ENCODE measurements at regions not wholly inside any gene's neighbourhood (a gene's known extent, or its start where the extent isn't known, plus 50 kb on each side); places are given as distances from the start of the nearest gene placed in this dataset.

DNA sequence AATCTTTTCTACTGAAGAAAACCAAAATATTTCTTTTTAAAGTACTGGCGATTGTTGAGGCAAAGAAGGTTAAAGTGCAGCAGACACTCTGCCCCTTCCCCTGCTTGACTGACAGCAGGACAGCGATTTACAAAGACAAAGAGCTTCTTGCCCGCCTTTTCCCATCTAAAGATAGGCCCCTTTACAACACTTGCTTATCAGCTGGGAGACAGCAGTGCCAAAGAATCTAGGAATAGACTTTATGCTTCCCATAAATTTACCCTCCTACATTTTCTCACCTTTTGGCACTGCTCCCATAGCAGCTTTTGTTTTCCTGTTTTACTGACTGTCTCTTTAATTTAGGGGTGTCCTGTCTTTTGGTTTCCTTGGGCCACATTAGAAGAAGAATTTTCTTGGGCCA lies 824.1 kb downstream of the CCSER2 start:
- Histone ChIP-seq H3K4me3 (IDR thresholded peaks at IDR 0.05; ENCODE audit: insufficient read depth, low read depth, low read length) (no peak overlapping the region), H3K4me1 (ENCODE audit: low read depth, poor library complexity, severe bottlenecking) (no peaks in the 10 kb centered on the region), H4K20me1 (ENCODE audit: insufficient read depth) (no peaks in the 10 kb centered on the region), H3K27ac (no peak overlapping the region), H2AFZ (ENCODE audit: low read depth) (no peak overlapping the region), H3K36me3 (ENCODE audit: insufficient read depth) (no peaks in the 10 kb centered on the region), H3K79me2 (ENCODE audit: insufficient read depth, low read depth) (no peaks in the 10 kb centered on the region), H3K9ac (no peak overlapping the region), H3K27me3 (ENCODE audit: insufficient read depth, low read depth) (no peaks in the 10 kb centered on the region), H3K4me2 (no peak overlapping the region)
- TF ChIP-seq, protein P1, sequence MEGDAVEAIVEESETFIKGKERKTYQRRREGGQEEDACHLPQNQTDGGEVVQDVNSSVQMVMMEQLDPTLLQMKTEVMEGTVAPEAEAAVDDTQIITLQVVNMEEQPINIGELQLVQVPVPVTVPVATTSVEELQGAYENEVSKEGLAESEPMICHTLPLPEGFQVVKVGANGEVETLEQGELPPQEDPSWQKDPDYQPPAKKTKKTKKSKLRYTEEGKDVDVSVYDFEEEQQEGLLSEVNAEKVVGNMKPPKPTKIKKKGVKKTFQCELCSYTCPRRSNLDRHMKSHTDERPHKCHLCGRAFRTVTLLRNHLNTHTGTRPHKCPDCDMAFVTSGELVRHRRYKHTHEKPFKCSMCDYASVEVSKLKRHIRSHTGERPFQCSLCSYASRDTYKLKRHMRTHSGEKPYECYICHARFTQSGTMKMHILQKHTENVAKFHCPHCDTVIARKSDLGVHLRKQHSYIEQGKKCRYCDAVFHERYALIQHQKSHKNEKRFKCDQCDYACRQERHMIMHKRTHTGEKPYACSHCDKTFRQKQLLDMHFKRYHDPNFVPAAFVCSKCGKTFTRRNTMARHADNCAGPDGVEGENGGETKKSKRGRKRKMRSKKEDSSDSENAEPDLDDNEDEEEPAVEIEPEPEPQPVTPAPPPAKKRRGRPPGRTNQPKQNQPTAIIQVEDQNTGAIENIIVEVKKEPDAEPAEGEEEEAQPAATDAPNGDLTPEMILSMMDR (conservative IDR thresholded peaks at IDR 0.05; ENCODE audit: low read depth, low read length): no peak

DNA sequence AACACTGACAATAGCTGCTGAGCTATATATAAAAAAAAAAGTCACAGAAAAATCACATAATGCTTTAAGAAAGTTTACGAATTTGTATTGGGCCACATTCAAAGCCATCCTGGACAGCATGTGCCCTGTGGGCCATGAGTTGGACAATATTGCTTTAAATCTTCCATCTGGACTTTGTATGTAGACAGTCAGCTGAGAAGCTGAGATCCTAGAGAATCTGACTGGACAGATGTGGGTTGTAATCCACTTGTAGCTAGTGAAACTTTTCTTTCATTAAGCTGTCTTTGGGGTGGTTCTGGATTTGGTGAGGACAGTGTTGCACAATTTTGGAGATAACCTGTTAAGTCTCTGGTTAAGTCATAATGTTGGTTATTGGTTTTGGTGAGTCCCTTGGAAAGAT lies 824.5 kb downstream of the CCSER2 start:
- no peak overlapping the region for H3K4me3 ChIP-seq (IDR thresholded peaks at IDR 0.05; ENCODE audit: insufficient read depth, low read depth, low read length)
- H3K9ac ChIP-seq: no peak overlapping the region
- no peak overlapping the region for H3K27ac ChIP-seq
- TF ChIP-seq, protein P1 (conservative IDR thresholded peaks at IDR 0.05; ENCODE audit: low read depth, low read length): no peak
- no peaks in the 10 kb centered on the region for H3K27me3 ChIP-seq (ENCODE audit: insufficient read depth, low read depth)
- H3K36me3 ChIP-seq (ENCODE audit: insufficient read depth): no peaks in the 10 kb centered on the region
- H3K4me1 ChIP-seq (ENCODE audit: low read depth, poor library complexity, severe bottlenecking): no peaks in the 10 kb centered on the region
- no peaks in the 10 kb centered on the region for H3K79me2 ChIP-seq (ENCODE audit: insufficient read depth, low read depth)
- no peaks in the 10 kb centered on the region for H4K20me1 ChIP-seq (ENCODE audit: insufficient read depth)
- H2AFZ ChIP-seq (ENCODE audit: low read depth): no peak overlapping the region
- H3K4me2 ChIP-seq: no peak overlapping the region

DNA sequence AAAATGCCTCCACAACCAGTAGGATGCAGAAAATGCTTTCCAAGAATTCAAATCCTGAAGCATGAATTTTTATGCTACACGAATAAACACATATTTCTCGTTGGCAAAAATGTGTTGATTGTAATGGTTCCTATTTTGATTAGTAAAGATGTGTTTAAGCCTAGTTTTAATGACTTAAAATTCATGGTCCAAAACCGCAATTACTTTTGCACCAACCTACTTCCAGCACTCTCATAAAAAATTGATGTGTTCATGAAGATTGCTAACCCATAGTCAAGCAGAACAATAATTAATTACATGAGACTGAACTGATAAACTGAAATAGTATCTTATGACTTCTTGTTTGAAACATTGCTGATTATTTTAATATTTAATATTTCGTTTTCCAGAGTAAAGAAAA lies 828.8 kb downstream of the CCSER2 start:
- Histone ChIP-seq H3K4me2 (no peak overlapping the region), H3K27ac (no peak overlapping the region), H3K9ac (no peak overlapping the region), H3K36me3 (ENCODE audit: insufficient read depth) (no peaks in the 10 kb centered on the region), H3K27me3 (ENCODE audit: insufficient read depth, low read depth) (no peaks in the 10 kb centered on the region), H2AFZ (ENCODE audit: low read depth) (no peak overlapping the region), H3K4me3 (IDR thresholded peaks at IDR 0.05; ENCODE audit: insufficient read depth, low read depth, low read length) (no peak overlapping the region), H3K4me1 (ENCODE audit: low read depth, poor library complexity, severe bottlenecking) (no peaks in the 10 kb centered on the region), H4K20me1 (ENCODE audit: insufficient read depth) (no peaks in the 10 kb centered on the region), H3K79me2 (ENCODE audit: insufficient read depth, low read depth) (no peaks in the 10 kb centered on the region)
- TF ChIP-seq, protein P1 (conservative IDR thresholded peaks at IDR 0.05; ENCODE audit: low read depth, low read length): no peak

DNA sequence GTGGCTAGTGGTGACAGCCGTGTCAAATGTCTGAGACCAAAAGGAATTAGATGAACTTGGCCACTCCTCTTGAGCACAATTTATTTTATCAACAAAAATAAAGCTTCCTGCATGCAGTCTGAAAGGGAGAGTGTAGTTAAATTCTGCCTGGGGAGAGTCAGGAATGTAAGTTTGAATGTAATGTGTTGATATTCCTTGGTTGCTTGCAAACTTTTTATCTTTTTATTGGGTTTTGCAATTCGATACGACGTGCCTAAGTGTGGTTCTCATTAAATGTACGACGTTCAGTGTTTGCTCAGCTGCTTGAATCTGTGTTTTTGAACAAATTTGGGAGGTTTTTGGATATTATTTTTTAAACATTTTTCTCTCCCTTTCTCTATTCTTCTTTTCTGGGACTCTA lies 839.9 kb downstream of the CCSER2 start:
- TF ChIP-seq, protein P1 (conservative IDR thresholded peaks at IDR 0.05; ENCODE audit: low read depth, low read length): no peak

More for the DNA sequence above, 839.9 kb downstream of the CCSER2 start:
- Histone ChIP-seq H3K9ac (no peak overlapping the region), H3K79me2 (ENCODE audit: insufficient read depth, low read depth) (no peaks in the 10 kb centered on the region), H3K4me1 (ENCODE audit: low read depth, poor library complexity, severe bottlenecking) (no peaks in the 10 kb centered on the region), H3K27ac (no peak overlapping the region), H3K27me3 (ENCODE audit: insufficient read depth, low read depth) (no peaks in the 10 kb centered on the region), H2AFZ (ENCODE audit: low read depth) (no peak overlapping the region), H3K4me2 (no peak overlapping the region), H3K4me3 (IDR thresholded peaks at IDR 0.05; ENCODE audit: insufficient read depth, low read depth, low read length) (no peak overlapping the region), H3K36me3 (ENCODE audit: insufficient read depth) (no peaks in the 10 kb centered on the region), H4K20me1 (ENCODE audit: insufficient read depth) (no peaks in the 10 kb centered on the region)

Data from KMS-11 (cell line).